HepG2 (cell line): ENCODE measurements at regions not wholly inside any gene's neighbourhood (a gene's known extent, or its start where the extent isn't known, plus 50 kb on each side); places are given as distances from the start of the nearest gene placed in this dataset.

Experiments used
- ATAC-seq: fragments of 200-7000 bp; cut with Tn5 transposase; 3 replicates; pipeline ENCODE4 v1.9.1; 2020; ENCODE audit warnings: mild to moderate bottlenecking, moderate library complexity
- BruUV-seq: library from RNA; stranded (reverse); fragments of 400-500 nt; replicated peaks from 2 replicates; lab custom pipeline; 2021; lab: Mats Ljungman, UMichigan
- CTCF ChIA-PET: fragments of 300-600 bp; formaldehyde crosslinking; extraction: SDS; loops from one replicate; lab custom pipeline; 2021; ENCODE audit warnings: low total read pairs, inconsistent platforms, low intra/inter-chr PET ratio; lab: Yijun Ruan, JAX
- POLR2A ChIA-PET: fragments of 350-600 bp; sonication (Branson Sonifier 250); formaldehyde crosslinking; loops from one replicate; lab custom pipeline; 2020; ENCODE audit warnings: antibody characterized with exemption, inconsistent platforms; lab: Yijun Ruan, JAX
- DNase-seq: peaks from one replicate; pipeline ENCODE4 v3.0.0-alpha.2; 2015; ENCODE audit warnings: low spot score
- FAIRE-seq: peaks from 3 replicates; lab custom pipeline; 2011; peaks lifted over from hg19 to GRCh38; lab: Jason Lieb, UNC
- H2AFZ ChIP-seq: one replicate; pipeline ENCODE4 v1.6.1; 2011; ENCODE audit warnings: low read length, inconsistent platforms
- H3K27ac ChIP-seq: fragments of 300-600 bp; 3 replicates; pipeline ENCODE4 v1.8.0; 2011; ENCODE audit warnings: mixed run types, mild to moderate bottlenecking, mixed read lengths, low read length, inconsistent platforms; ENCODE audit not compliant: insufficient read depth; ENCODE audit errors: extremely low read length
- H3K27me3 ChIP-seq, 2 experiments: fragments of 200-600 bp in 1 of 2; 2 replicates in 1 of 2; 3 replicates in 1 of 2; pipeline versions ENCODE4 v1.6.0 to v1.8.0; 2011; ENCODE audit warnings: low read length in 2 of 2, mild to moderate bottlenecking in 2 of 2, moderate library complexity in 2 of 2, inconsistent platforms in 1 of 2; ENCODE audit not compliant: insufficient read depth in 2 of 2, control insufficient read depth in 1 of 2
- H3K36me3 ChIP-seq, 2 experiments: fragments of 200-600 bp in 1 of 2; replicated peaks in 1 of 2; 2 replicates in 1 of 2; 3 replicates in 1 of 2; pipeline versions ENCODE4 v1.5.1 to v1.8.0; 2011; ENCODE audit warnings: low read length in 2 of 2, inconsistent platforms in 1 of 2; ENCODE audit not compliant: insufficient read depth in 2 of 2, control insufficient read depth in 1 of 2
- H3K4me1 ChIP-seq: 2 replicates; pipeline ENCODE4 v1.5.1; 2012; ENCODE audit warnings: low read length, inconsistent platforms; ENCODE audit not compliant: insufficient read depth
- H3K4me2 ChIP-seq: 2 replicates; pipeline ENCODE4 v1.6.0; 2011; ENCODE audit warnings: low read depth, low read length, inconsistent platforms
- H3K4me3 ChIP-seq, 3 experiments: fragments of 200-600 bp in 1 of 3; sonication (generic), shearing (Covaris generic) in 1 of 3; replicated peaks in 1 of 3; 2 replicates each; pipeline ENCODE4 v1.5.1; 2011 to 2016; ENCODE audit warnings: low read length in 3 of 3, inconsistent platforms in 2 of 3, low read depth in 2 of 3, mild to moderate bottlenecking in 2 of 3, control low read depth in 1 of 3, mixed read lengths in 1 of 3; ENCODE audit not compliant: insufficient read depth in 1 of 3
- H3K79me2 ChIP-seq: one replicate; pipeline ENCODE4 v1.6.1; 2011; ENCODE audit warnings: low read length, inconsistent platforms; ENCODE audit not compliant: insufficient read depth
- H3K9ac ChIP-seq: 2 replicates; pipeline ENCODE4 v1.6.0; 2011; ENCODE audit warnings: mild to moderate bottlenecking, low read depth, low read length, inconsistent platforms; ENCODE audit not compliant: insufficient read depth
- H3K9me3 ChIP-seq: 2 replicates; pipeline ENCODE4 v1.5.1; 2012; ENCODE audit warnings: mild to moderate bottlenecking, low read length
- H4K20me1 ChIP-seq: 2 replicates; pipeline ENCODE4 v1.6.0; 2011; ENCODE audit warnings: inconsistent platforms, mild to moderate bottlenecking, low read length, moderate library complexity; ENCODE audit not compliant: insufficient read depth
- ASH2L ChIP-seq: fragments of 300-600, 200-600 bp; sonication (generic); IDR thresholded peaks from 2 replicates; pipeline ENCODE4 v1.7.0; 2017; ENCODE audit warnings: low read depth, mild to moderate bottlenecking, moderate library complexity, mixed read lengths, low read length; ENCODE audit not compliant: insufficient read length
- HOXD1 ChIP-seq: sonication (generic); formaldehyde crosslinking; IDR thresholded peaks from 2 replicates; pipeline ENCODE4 v1.5.0; 2020; ENCODE audit warnings: missing genetic modification reagents
- IRF9 ChIP-seq: sonication (generic); formaldehyde crosslinking; IDR thresholded peaks from 2 replicates; pipeline ENCODE4 v1.8.0; 2022; ENCODE audit warnings: missing genetic modification reagents, mild to moderate bottlenecking, borderline replicate concordance
- NR1H2 ChIP-seq: sonication (generic); formaldehyde crosslinking; IDR thresholded peaks from 2 replicates; pipeline ENCODE4 v1.8.1; 2022; ENCODE audit warnings: low read depth, missing genetic modification reagents, borderline replicate concordance
- STAT5B ChIP-seq: sonication (generic); formaldehyde crosslinking; IDR thresholded peaks from 2 replicates; pipeline ENCODE4 v1.4.0; 2020; ENCODE audit warnings: missing genetic modification reagents
- TFDP1 ChIP-seq: IDR thresholded peaks from 2 replicates; pipeline ENCODE4 v1.6.1; 2016; ENCODE audit warnings: missing compliant biosample characterization, missing genetic modification reagents, borderline replicate concordance
- WGBS: methylation state at CpG from one replicate; pipeline ENCODE4 v1.1.6; 2017; ENCODE audit warnings: low lambda C conversion rate; 5-methylcytosine and 5-hydroxymethylcytosine counted together
- in situ Hi-C: cut with HindIII; loops from 2 replicates; pipeline ENCODE4 v1.10.0; 2017; ENCODE audit warnings: low pct_unique_long_range_greater_than_20kb; ENCODE audit not compliant: extremely low pct_ligation_motif_present
- intact Hi-C: fragments of 100-400 bp; cut with micrococcal nuclease; formaldehyde crosslinking; loops from one replicate; pipeline ENCODE4 v1.10.0; 2022; ENCODE audit not compliant: unreplicated experiment

DNA sequence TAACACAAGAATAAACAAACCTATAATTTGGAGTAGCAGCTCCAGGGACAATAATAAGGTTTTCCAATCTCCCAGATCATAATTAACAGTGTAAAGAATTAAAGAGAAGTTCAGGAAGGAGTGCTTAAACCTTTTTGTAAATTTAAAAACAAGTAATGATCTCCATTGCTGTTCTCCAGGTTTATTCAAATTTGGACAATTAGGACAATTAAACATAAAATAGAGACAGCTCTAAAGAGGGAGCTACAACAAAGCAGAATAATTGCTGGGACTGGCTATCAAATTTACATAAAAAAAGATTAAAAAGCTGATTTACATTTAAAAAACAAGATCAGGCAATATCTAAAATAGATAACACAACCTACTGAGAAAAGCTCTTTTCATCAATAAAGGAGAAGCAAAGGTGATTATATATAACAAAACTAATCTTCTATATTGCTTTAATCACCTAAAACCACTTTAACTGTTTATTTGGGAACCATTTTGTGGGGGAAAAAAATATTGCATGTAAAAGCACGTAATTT is 80.1 kb upstream of the CREB1 start:
- no peaks in the 10 kb centered on the region for H3K4me1 ChIP-seq
- WGBS, result 2% methylated on average over 1 of the region's 1 CpG

More for the DNA sequence above, 80.1 kb upstream of the CREB1 start:
- DNase-seq (no peak), FAIRE-seq (no peak), ATAC-seq (no peak)
- Histone ChIP-seq H3K9ac (no peak overlapping the region), H4K20me1 (no peaks in the 10 kb centered on the region), H3K36me3 (no peaks in the 10 kb centered on the region), H3K9me3 (no peaks in the 10 kb centered on the region), H3K4me3 (no peak overlapping the region), H2AFZ (no peak overlapping the region), H3K27ac (no peak overlapping the region), H3K79me2 (no peaks in the 10 kb centered on the region), H3K4me2 (no peak overlapping the region), H3K27me3 (peaks cover 0 to 6% of the 10 kb centered on the region in 2 experiments; a peak in 2 of 5 replicates)
- no TSS peak for BruUV-seq
- CTCF ChIA-PET, result no interaction called here
- in situ Hi-C loops (no loop called here), intact Hi-C loops (no loop called here)
- TF ChIP-seq NR1H2 (CRISPR knock-in tag), result no peak
- no peak for TF ChIP-seq HOXD1 (CRISPR knock-in tag)
- TF ChIP-seq ASH2L, result no peak
- TF ChIP-seq TFDP1 (CRISPR knock-in tag), result no peak
- no peak for TF ChIP-seq STAT5B (CRISPR knock-in tag)
- TF ChIP-seq IRF9, result no peak
- POLR2A ChIA-PET, result no interaction called here
